ENCODE measurements at regions not wholly inside any gene's neighbourhood (a gene's known extent, or its start where the extent isn't known, plus 50 kb on each side); places are given as distances from the start of the nearest gene placed in this dataset.

DNA sequence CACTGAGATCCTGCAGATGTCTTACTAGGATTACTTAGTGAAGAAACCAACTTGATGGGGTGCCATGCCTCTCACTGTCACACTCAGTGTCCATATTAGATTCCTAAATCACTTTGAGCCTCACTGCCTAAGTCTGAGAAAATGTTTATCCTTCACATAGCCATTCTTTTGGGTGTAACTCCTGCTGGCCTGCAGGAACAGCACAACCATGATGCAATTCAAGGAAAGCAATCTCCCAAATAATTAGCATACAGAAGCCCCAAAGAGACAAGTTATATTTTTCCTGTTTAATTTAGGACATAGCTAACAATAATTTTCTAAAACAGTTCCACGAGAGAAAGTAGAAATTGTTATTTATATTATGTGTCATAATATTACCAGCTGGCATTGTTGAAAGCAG is 655.5 kb downstream of the KCNA4 start:
- H3K36me3 ChIP-seq: no peaks in the 10 kb centered on the region
- no peak for DNase-seq
- H3K4me3 ChIP-seq: no peak overlapping the region
- H3K27me3 ChIP-seq: no peaks in the 10 kb centered on the region
- intact Hi-C loops (cut with DNase I; ENCODE audit: low total_unique reads): no loop called here
- in situ Hi-C loops (cut with MboI; ENCODE audit: low sequenced_read_pairs in 4 of 4): no loop called here
- H3K9me3 ChIP-seq: no peaks in the 10 kb centered on the region
- no peaks in the 10 kb centered on the region for H3K4me1 ChIP-seq
- no peak overlapping the region for H3K27ac ChIP-seq
- ATAC-seq: no peak
- TF ChIP-seq POLR2A (IDR thresholded peaks at IDR 0.05) (no peak), CTCF (IDR thresholded peaks at IDR 0.05 in 4 of 5, conservative IDR thresholded peaks at IDR 0.05 in 1 of 5) (no peak)

DNA sequence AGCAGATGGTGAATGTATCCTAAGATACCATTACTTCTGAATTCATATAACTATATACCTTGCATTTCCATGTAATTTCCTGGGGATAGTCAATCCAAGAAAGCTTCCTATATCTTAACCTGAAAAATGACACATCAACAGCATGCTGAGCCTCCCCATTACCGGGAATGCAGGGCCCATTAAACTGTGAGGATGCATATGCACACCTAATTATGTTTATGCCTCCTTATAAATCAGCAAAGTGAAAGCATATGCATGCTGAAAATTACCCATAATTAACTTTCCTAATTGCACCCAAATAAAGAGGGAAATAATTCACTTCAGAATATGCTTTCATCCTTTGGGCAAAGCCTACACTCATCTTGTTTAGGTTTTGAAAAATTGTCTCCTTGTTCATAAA is 663.0 kb downstream of the KCNA4 start:
- TF ChIP-seq CTCF (IDR thresholded peaks at IDR 0.05 in 4 of 5, conservative IDR thresholded peaks at IDR 0.05 in 1 of 5) (no peak), POLR2A (IDR thresholded peaks at IDR 0.05) (no peak)
- in situ Hi-C loops (cut with MboI; ENCODE audit: low sequenced_read_pairs in 4 of 4) (no loop called here), intact Hi-C loops (cut with DNase I; ENCODE audit: low total_unique reads) (no loop called here)
- Histone ChIP-seq H3K9me3 (no peaks in the 10 kb centered on the region), H3K4me3 (no peak overlapping the region), H3K27ac (no peak overlapping the region), H3K4me1 (no peaks in the 10 kb centered on the region), H3K27me3 (no peaks in the 10 kb centered on the region), H3K36me3 (no peaks in the 10 kb centered on the region)
- no peak for DNase-seq
- no peak for ATAC-seq

DNA sequence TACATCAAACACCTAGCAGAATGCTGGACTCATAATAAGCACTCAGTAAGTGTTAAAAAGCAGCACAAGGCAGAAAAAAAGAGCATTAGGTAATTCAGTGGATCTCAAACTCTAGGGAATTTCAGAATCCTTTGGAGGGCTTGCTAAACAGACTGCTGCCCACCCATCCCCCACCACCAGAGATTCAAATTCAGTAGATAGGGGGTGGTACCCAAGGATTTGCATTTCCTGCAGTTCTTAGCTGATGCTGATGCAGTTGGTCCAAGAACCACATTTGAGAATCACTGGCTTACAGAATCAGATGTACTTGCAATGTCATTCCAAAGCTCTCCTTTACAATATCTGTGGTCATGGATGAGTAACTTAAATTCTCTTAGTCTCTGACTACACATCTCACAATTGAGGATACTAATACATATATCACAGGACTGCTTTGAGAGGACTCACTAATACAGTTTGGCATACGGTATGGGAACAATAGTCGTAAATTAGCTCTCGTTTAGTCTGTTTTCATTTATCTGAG is 664.5 kb downstream of the KCNA4 start:
- intact Hi-C loops (cut with DNase I; ENCODE audit: low total_unique reads) (no loop called here), in situ Hi-C loops (cut with MboI; ENCODE audit: low sequenced_read_pairs in 4 of 4) (no loop called here)
- TF ChIP-seq POLR2A (IDR thresholded peaks at IDR 0.05) (no peak), CTCF (IDR thresholded peaks at IDR 0.05 in 4 of 5, conservative IDR thresholded peaks at IDR 0.05 in 1 of 5) (no peak)
- no peak for DNase-seq
- ATAC-seq: no peak
- H3K27me3 ChIP-seq: no peaks in the 10 kb centered on the region
- no peak overlapping the region for H3K4me3 ChIP-seq
- no peak overlapping the region for H3K27ac ChIP-seq
- H3K36me3 ChIP-seq: no peaks in the 10 kb centered on the region
- H3K9me3 ChIP-seq: no peaks in the 10 kb centered on the region
- no peaks in the 10 kb centered on the region for H3K4me1 ChIP-seq

GRCh38 chr11:29351301-29351873 is 665.4 kb downstream of the KCNA4 start:
- intact Hi-C loops (cut with DNase I; ENCODE audit: low total_unique reads) (no loop called here), in situ Hi-C loops (cut with MboI; ENCODE audit: low sequenced_read_pairs in 4 of 4) (no loop called here)
- H3K27ac ChIP-seq: no peak overlapping the region
- H3K27me3 ChIP-seq: no peaks in the 10 kb centered on the region
- ATAC-seq (no peak), DNase-seq (no peak)
- TF ChIP-seq CTCF (IDR thresholded peaks at IDR 0.05 in 4 of 5, conservative IDR thresholded peaks at IDR 0.05 in 1 of 5): no peak
- TF ChIP-seq POLR2A (IDR thresholded peaks at IDR 0.05): no peak
- no peaks in the 10 kb centered on the region for H3K36me3 ChIP-seq
- H3K4me1 ChIP-seq: no peaks in the 10 kb centered on the region
- H3K9me3 ChIP-seq: no peaks in the 10 kb centered on the region
- no peak overlapping the region for H3K4me3 ChIP-seq
